H1 (cell line): ENCODE measurements at regions not wholly inside any gene's neighbourhood (a gene's known extent, or its start where the extent isn't known, plus 50 kb on each side); places are given as distances from the start of the nearest gene placed in this dataset.

ENCODE experiments used
- CTCF ChIA-PET: fragments of 300-600 bp; sonication (Branson Sonifier 250); formaldehyde crosslinking; loops from one replicate; lab custom pipeline; 2021; ENCODE audit not compliant: partially characterized antibody; lab: Charles Lee
- POLR2A ChIA-PET: fragments of 300-600 bp; sonication (Branson Sonifier 250); formaldehyde crosslinking; loops from one replicate; lab custom pipeline; 2021; ENCODE audit warnings: inconsistent platforms; ENCODE audit not compliant: partially characterized antibody; lab: Charles Lee
- DNase-seq, 2 experiments: peaks; one replicate each; pipeline versions ENCODE4 v3.0.0 to v3.0.0-alpha.2; 2010 to 2022; ENCODE audit warnings: low spot score in 2 of 2, low read depth in 1 of 2, mixed read lengths in 1 of 2
- FAIRE-seq: peaks from 2 replicates; lab custom pipeline; 2011; peaks lifted over from hg19 to GRCh38; lab: Jason Lieb, UNC
- H2AFZ ChIP-seq: 2 replicates; pipeline ENCODE4 v1.8.1; 2012; ENCODE audit warnings: low read length, inconsistent platforms
- H2AK5ac ChIP-seq: 2 replicates; pipeline ENCODE4 v1.6.1; 2013; ENCODE audit warnings: low read depth, low read length
- H2BK120ac ChIP-seq: replicated peaks from 2 replicates; pipeline ENCODE3; 2013; ENCODE audit warnings: low read depth, low read length, inconsistent platforms
- H2BK12ac ChIP-seq: 2 replicates; pipeline ENCODE4 v1.6.1; 2013; ENCODE audit warnings: low read depth, low read length
- H2BK15ac ChIP-seq: 2 replicates; pipeline ENCODE4 v1.6.1; 2013; ENCODE audit warnings: low read length
- H2BK20ac ChIP-seq: 2 replicates; pipeline ENCODE4 v1.6.1; 2013; ENCODE audit warnings: low read length
- H2BK5ac ChIP-seq: 2 replicates; pipeline ENCODE4 v1.6.1; 2013; ENCODE audit warnings: low read depth, low read length
- H3K14ac ChIP-seq: 2 replicates; pipeline ENCODE4 v1.6.1; 2013; ENCODE audit warnings: inconsistent platforms; ENCODE audit not compliant: insufficient read length
- H3K18ac ChIP-seq: 2 replicates; pipeline ENCODE4 v1.6.1; 2013; ENCODE audit warnings: low read length; ENCODE audit errors: extremely low read depth
- H3K23ac ChIP-seq: 2 replicates; pipeline ENCODE4 v1.6.1; 2013; ENCODE audit warnings: inconsistent platforms; ENCODE audit not compliant: insufficient read length
- H3K23me2 ChIP-seq: 2 replicates; pipeline ENCODE4 v1.6.1; 2013; ENCODE audit warnings: low read depth, low read length
- H3K27ac ChIP-seq: 2 replicates; pipeline ENCODE4 v1.6.1; 2011; ENCODE audit warnings: low read depth, low read length, inconsistent platforms
- H3K27me3 ChIP-seq, 4 experiments: replicated peaks in 1 of 4; 1 replicate in 1 of 4; 2 replicates in 3 of 4; pipeline versions ENCODE4 v1.6.1 to v1.8.1; 2011 to 2013; ENCODE audit warnings: low read length in 3 of 4, mild to moderate bottlenecking in 3 of 4, inconsistent platforms in 2 of 4, mixed read lengths in 2 of 4, moderate library complexity in 1 of 4; ENCODE audit not compliant: control insufficient read depth in 3 of 4, insufficient read depth in 3 of 4; ENCODE audit errors: extremely low read depth in 1 of 4
- H3K36me3 ChIP-seq, 4 experiments: 2 replicates each; pipeline versions ENCODE4 v1.6.1 to v1.8.1; 2011 to 2013; ENCODE audit warnings: mild to moderate bottlenecking in 4 of 4, low read length in 3 of 4, moderate library complexity in 2 of 4, control low read depth in 1 of 4, inconsistent platforms in 1 of 4; ENCODE audit not compliant: insufficient read depth in 4 of 4, control insufficient read depth in 2 of 4
- H3K4ac ChIP-seq: replicated peaks from 2 replicates; pipeline ENCODE3; 2013; ENCODE audit warnings: low read length, low read depth, mixed read lengths, inconsistent platforms; ENCODE audit not compliant: insufficient read length
- H3K4me1 ChIP-seq, 4 experiments: replicated peaks in 1 of 4; 1 replicate in 1 of 4; 2 replicates in 3 of 4; pipeline versions ENCODE4 v1.6.1 to v1.8.1; 2011 to 2013; ENCODE audit warnings: low read length in 3 of 4, inconsistent platforms in 2 of 4, mixed read lengths in 1 of 4; ENCODE audit not compliant: insufficient read depth in 4 of 4, control insufficient read depth in 3 of 4
- H3K4me2 ChIP-seq, 2 experiments: 2 replicates each; pipeline versions ENCODE4 v1.6.1 to v1.8.1; 2011 to 2013; ENCODE audit warnings: low read depth in 2 of 2, low read length in 2 of 2, control low read depth in 1 of 2, inconsistent platforms in 1 of 2, mild to moderate bottlenecking in 1 of 2; ENCODE audit not compliant: insufficient read depth in 1 of 2
- H3K4me3 ChIP-seq, 4 experiments: fragments of 200-600, 300-600 bp in 1 of 4; sonication (generic), shearing (Covaris generic), sonication (Bioruptor Twin) in 1 of 4; 2 replicates each; pipeline versions ENCODE4 v1.5.1 to v1.8.1; 2011 to 2016; ENCODE audit warnings: low read length in 4 of 4, low read depth in 3 of 4, control low read depth in 2 of 4, inconsistent platforms in 2 of 4, mild to moderate bottlenecking in 2 of 4, mixed read lengths in 1 of 4, moderate library complexity in 1 of 4; ENCODE audit not compliant: insufficient read depth in 2 of 4; ENCODE audit errors: extremely low read depth in 1 of 4
- H3K56ac ChIP-seq: replicated peaks from 2 replicates; pipeline ENCODE3; 2013; ENCODE audit warnings: low read depth, mild to moderate bottlenecking, mixed read lengths, low read length, inconsistent platforms; ENCODE audit not compliant: insufficient read length
- H3K79me1 ChIP-seq: 2 replicates; pipeline ENCODE4 v1.6.1; 2013; ENCODE audit warnings: low read depth, low read length, control low read depth
- H3K79me2 ChIP-seq, 2 experiments: 2 replicates each; pipeline versions ENCODE4 v1.6.1 to v1.8.1; 2012 to 2013; ENCODE audit warnings: low read length in 2 of 2, mild to moderate bottlenecking in 2 of 2, inconsistent platforms in 1 of 2; ENCODE audit not compliant: insufficient read depth in 2 of 2, control insufficient read depth in 1 of 2
- H3K9ac ChIP-seq, 4 experiments: replicated peaks in 1 of 4; 1 replicate in 1 of 4; 2 replicates in 3 of 4; pipeline versions ENCODE4 v1.6.1 to v1.8.1; 2011 to 2013; ENCODE audit warnings: low read depth in 3 of 4, low read length in 3 of 4, control low read depth in 2 of 4, mild to moderate bottlenecking in 2 of 4, moderate library complexity in 2 of 4, inconsistent platforms in 1 of 4; ENCODE audit errors: extremely low read depth in 1 of 4
- H3K9me3 ChIP-seq, 2 experiments: 2 replicates each; pipeline versions ENCODE4 v1.6.1 to v1.8.1; 2012 to 2013; ENCODE audit warnings: mild to moderate bottlenecking in 2 of 2, moderate library complexity in 2 of 2, control low read depth in 1 of 2, inconsistent platforms in 1 of 2, low read depth in 1 of 2, low read length in 1 of 2, mixed read lengths in 1 of 2; ENCODE audit not compliant: insufficient read depth in 2 of 2
- H4K20me1 ChIP-seq, 2 experiments: replicated peaks in 1 of 2; 2 replicates each; pipeline versions ENCODE3 to v1.8.1; 2011 to 2013; ENCODE audit warnings: inconsistent platforms in 2 of 2, low read length in 2 of 2, mild to moderate bottlenecking in 1 of 2; ENCODE audit not compliant: insufficient read depth in 2 of 2, control insufficient read depth in 1 of 2
- H4K5ac ChIP-seq: 2 replicates; pipeline ENCODE4 v1.6.1; 2013; ENCODE audit warnings: low read length, low read depth, mixed read lengths, inconsistent platforms; ENCODE audit not compliant: insufficient read length
- H4K8ac ChIP-seq: 2 replicates; pipeline ENCODE4 v1.8.0; 2013; ENCODE audit warnings: mild to moderate bottlenecking, moderate library complexity, low read length, inconsistent platforms; ENCODE audit not compliant: insufficient read depth; ENCODE audit errors: extremely low read depth
- H4K91ac ChIP-seq: replicated peaks from 2 replicates; pipeline ENCODE3; 2013; ENCODE audit warnings: low read length, mixed read lengths, inconsistent platforms; ENCODE audit not compliant: insufficient read length
- BCL11A ChIP-seq, 2 experiments: IDR thresholded peaks; one replicate each; pipeline ENCODE4 v1.6.1; 2011; ENCODE audit warnings: low read depth in 2 of 2, low read length in 2 of 2, mild to moderate bottlenecking in 2 of 2
- CBX8 ChIP-seq: fragments of 300-800, 300-1000 bp; sonication (generic); IDR thresholded peaks from 2 replicates; pipeline ENCODE4 v1.7.1; 2016; ENCODE audit warnings: low read depth, low read length, borderline replicate concordance
- EP300 ChIP-seq, 2 experiments: IDR thresholded peaks; 1 replicate in 1 of 2; 2 replicates in 1 of 2; pipeline ENCODE4 v1.6.1; 2011 to 2012; ENCODE audit warnings: low read depth in 2 of 2, low read length in 2 of 2, mild to moderate bottlenecking in 2 of 2, borderline replicate concordance in 1 of 2, inconsistent platforms in 1 of 2, moderate library complexity in 1 of 2
- HDAC2 ChIP-seq, 2 experiments: fragments of 300-600 bp in 1 of 2; sonication (generic) in 1 of 2; IDR thresholded peaks; 2 replicates each; pipeline ENCODE4 v1.6.1; 2011 to 2012; ENCODE audit warnings: low read depth in 2 of 2, low read length in 2 of 2, mild to moderate bottlenecking in 2 of 2, moderate library complexity in 2 of 2, borderline replicate concordance in 1 of 2, inconsistent platforms in 1 of 2
- HDAC6 ChIP-seq: IDR thresholded peaks from one replicate; pipeline ENCODE4 v1.7.1; 2012; ENCODE audit warnings: low read depth, mild to moderate bottlenecking, inconsistent platforms, low read length, moderate library complexity
- KDM4A ChIP-seq: IDR thresholded peaks from one replicate; pipeline ENCODE4 v1.7.1; 2012; ENCODE audit warnings: low read depth, mild to moderate bottlenecking, moderate library complexity, low read length, inconsistent platforms; ENCODE audit not compliant: severe bottlenecking
- NRF1 ChIP-seq: IDR thresholded peaks from 2 replicates; pipeline ENCODE4 v1.6.1; 2011; ENCODE audit warnings: mild to moderate bottlenecking, low read depth, low read length, improper control_type of control experiment
- PHF8 ChIP-seq: fragments of 200-600 bp; sonication (generic); conservative IDR thresholded peaks from 2 replicates; pipeline ENCODE4 v1.7.1; 2012; ENCODE audit warnings: low read depth, mild to moderate bottlenecking, inconsistent platforms, low read length, moderate library complexity
- POLR2A ChIP-seq, 2 experiments: IDR thresholded peaks; 1 replicate in 1 of 2; 2 replicates in 1 of 2; pipeline ENCODE4 v1.6.1; 2011; ENCODE audit warnings: low read depth in 2 of 2, low read length in 2 of 2, mild to moderate bottlenecking in 2 of 2; ENCODE audit errors: control extremely low read depth in 1 of 2
- RBBP5 ChIP-seq: IDR thresholded peaks from 2 replicates; pipeline ENCODE4 v1.7.1; 2012; ENCODE audit warnings: low read depth, mild to moderate bottlenecking, inconsistent platforms, low read length, moderate library complexity, borderline replicate concordance
- SIN3A ChIP-seq, 2 experiments: IDR thresholded peaks in 1 of 2; conservative IDR thresholded peaks in 1 of 2; 2 replicates each; pipeline ENCODE4 v1.6.1; 2011 to 2012; ENCODE audit warnings: low read length in 2 of 2, improper control_type of control experiment in 1 of 2, low read depth in 1 of 2, mild to moderate bottlenecking in 1 of 2
- SP1 ChIP-seq: IDR thresholded peaks from 2 replicates; pipeline ENCODE4 v1.6.1; 2011; ENCODE audit warnings: low read depth, low read length
- SP4 ChIP-seq: IDR thresholded peaks from 2 replicates; pipeline ENCODE4 v1.6.1; 2012; ENCODE audit warnings: low read length, inconsistent platforms
- TEAD4 ChIP-seq: IDR thresholded peaks from 2 replicates; pipeline ENCODE4 v1.6.1; 2012; ENCODE audit warnings: low read depth, low read length, inconsistent platforms, mixed read lengths
- WGBS, 2 experiments: shearing (Covaris generic) in 1 of 2; methylation state at CpG; one replicate each; pipeline versions ENCODE4 v1.1.6 to v1.1.7; 2013 to 2015; ENCODE audit warnings: low lambda C conversion rate in 2 of 2, mixed read lengths in 2 of 2, inconsistent platforms in 1 of 2, low coverage in 1 of 2, missing lambda C conversion rate in 1 of 2; ENCODE audit not compliant: insufficient replicate concordance in 2 of 2, insufficient coverage in 1 of 2, insufficient read length in 1 of 2; ENCODE audit errors: extremely low coverage in 1 of 2, missing lambda C conversion rate in 1 of 2; 5-methylcytosine and 5-hydroxymethylcytosine counted together
- TF ChIP-seq, protein P1 (sequence below): IDR thresholded peaks from 2 replicates; pipeline ENCODE4 v1.6.1; 2012; ENCODE audit warnings: inconsistent platforms

GRCh38 chr10:44519361-44519760, 134.5 kb upstream of the CXCL12 start:
- Histone ChIP-seq H3K27me3 (no peaks in the 10 kb centered on the region), H3K18ac (no peak overlapping the region), H2BK120ac (no peak overlapping the region), H3K14ac (no peak overlapping the region), H2AFZ (no peak overlapping the region), H4K5ac (no peak overlapping the region), H4K20me1 (no peaks in the 10 kb centered on the region), H3K4me3 (no peak overlapping the region), H3K4me2 (no peak overlapping the region), H3K79me2 (no peaks in the 10 kb centered on the region), H3K9ac (no peak overlapping the region), H2BK15ac (no peak overlapping the region), H3K27ac (no peak overlapping the region), H3K56ac (no peak overlapping the region), H3K23me2 (no peaks in the 10 kb centered on the region), H3K4ac (no peak overlapping the region), H3K23ac (no peak overlapping the region), H3K9me3 (no peaks in the 10 kb centered on the region), H3K4me1 (no peaks in the 10 kb centered on the region), H3K79me1 (no peaks in the 10 kb centered on the region), H2AK5ac (no peak overlapping the region), H3K36me3 (no peaks in the 10 kb centered on the region), H4K8ac (no peak overlapping the region), H2BK5ac (no peak overlapping the region), H4K91ac (no peak overlapping the region), H2BK20ac (no peak overlapping the region), H2BK12ac (no peak overlapping the region)
- DNase-seq (no peak), FAIRE-seq (no peak)
- CTCF ChIA-PET = interaction anchor here (1.0 to 5.8 kb wide), 2 partner anchors 12 to 21 kb away, joined by 3 to 71 read pairs; no protein-coding TSS in a partner anchor
- POLR2A ChIA-PET = interaction anchor here (1.2 kb wide), 1 partner anchor 13 kb away, joined by 3 read pairs; no protein-coding TSS in a partner anchor
- WGBS, 2 experiments = 88% methylated on average over 2 of the region's 2 CpGs; no CpG with 5 or more reads in 1 of the 2 experiments
- TF ChIP-seq KDM4A = no peak
- TF ChIP-seq POLR2A (IDR thresholded peaks at IDR 0.05; ENCODE audit: control extremely low read depth in 1 of 2, low read depth in 2 of 2, low read length in 2 of 2) = no peak
- no peak for TF ChIP-seq HDAC2 (IDR thresholded peaks at IDR 0.05; ENCODE audit: borderline replicate concordance in 1 of 2, low read depth in 2 of 2, low read length in 2 of 2)
- no peak for TF ChIP-seq SP4
- TF ChIP-seq SIN3A (conservative IDR thresholded peaks at IDR 0.05 in 1 of 2, IDR thresholded peaks at IDR 0.05 in 1 of 2; ENCODE audit: low read depth in 1 of 2, low read length in 2 of 2) = no peak
- no peak for TF ChIP-seq PHF8
- TF ChIP-seq BCL11A (IDR thresholded peaks at IDR 0.05; ENCODE audit: low read depth in 2 of 2, low read length in 2 of 2) = no peak
- TF ChIP-seq, protein P1, sequence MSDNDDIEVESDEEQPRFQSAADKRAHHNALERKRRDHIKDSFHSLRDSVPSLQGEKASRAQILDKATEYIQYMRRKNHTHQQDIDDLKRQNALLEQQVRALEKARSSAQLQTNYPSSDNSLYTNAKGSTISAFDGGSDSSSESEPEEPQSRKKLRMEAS = no peak
- TF ChIP-seq NRF1 = no peak
- no peak for TF ChIP-seq TEAD4
- TF ChIP-seq CBX8 = no peak
- TF ChIP-seq HDAC6 = no peak
- TF ChIP-seq EP300 (IDR thresholded peaks at IDR 0.05; ENCODE audit: borderline replicate concordance in 1 of 2, low read depth in 2 of 2, low read length in 2 of 2) = no peak
- no peak for TF ChIP-seq SP1
- no peak for TF ChIP-seq RBBP5
